Right lobe of liver (tissue), 4 donors: ENCODE measurements at regions not wholly inside any gene's neighbourhood (a gene's known extent, or its start where the extent isn't known, plus 50 kb on each side); places are given as distances from the start of the nearest gene placed in this dataset.

Source experiments
- POLR2A ChIP-seq: fragments of 450-650 bp; IDR thresholded peaks from one replicate; pipeline ENCODE4 v1.6.1; 2017; ENCODE audit warnings: antibody characterized with exemption, mild to moderate bottlenecking
- TF ChIP-seq, protein P1 (sequence below), 4 donors: fragments of 200-600 bp in 3 of 4; fragments of 450-650 bp in 1 of 4; IDR thresholded peaks; one replicate each; pipeline versions ENCODE4 v1.5.1 to v1.8.0; 2016 to 2022; ENCODE audit warnings: antibody characterized with exemption in 4 of 4, mild to moderate bottlenecking in 2 of 4
- donor health status: DM: no; HTN: no; CAD: no.
- donor health status: DM: no; HTN: no; CAD: no.
- donor health status: DM: no; HTN: yes; CAD: no.

DNA sequence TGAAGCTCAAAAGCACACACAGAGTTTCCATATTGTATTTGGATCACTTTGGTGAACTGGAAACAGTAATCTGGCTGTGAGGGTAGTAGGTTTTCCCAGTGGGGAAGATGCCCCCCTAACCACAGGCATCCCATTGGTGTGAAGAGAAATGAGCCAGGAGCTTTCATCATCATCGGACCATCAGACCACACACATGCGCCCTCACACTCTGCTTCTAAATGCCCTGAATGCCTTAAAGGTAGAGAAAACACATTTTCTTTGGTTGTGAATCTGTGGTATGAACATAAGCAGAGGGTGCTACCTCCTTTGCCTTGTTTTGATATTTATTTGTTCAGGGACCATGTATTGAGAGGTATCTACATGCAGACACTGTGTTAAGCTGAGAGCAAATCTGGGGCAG lies 79.0 kb upstream of the DNAH14 start:
- TF ChIP-seq POLR2A, result no peak
- TF ChIP-seq, protein P1, sequence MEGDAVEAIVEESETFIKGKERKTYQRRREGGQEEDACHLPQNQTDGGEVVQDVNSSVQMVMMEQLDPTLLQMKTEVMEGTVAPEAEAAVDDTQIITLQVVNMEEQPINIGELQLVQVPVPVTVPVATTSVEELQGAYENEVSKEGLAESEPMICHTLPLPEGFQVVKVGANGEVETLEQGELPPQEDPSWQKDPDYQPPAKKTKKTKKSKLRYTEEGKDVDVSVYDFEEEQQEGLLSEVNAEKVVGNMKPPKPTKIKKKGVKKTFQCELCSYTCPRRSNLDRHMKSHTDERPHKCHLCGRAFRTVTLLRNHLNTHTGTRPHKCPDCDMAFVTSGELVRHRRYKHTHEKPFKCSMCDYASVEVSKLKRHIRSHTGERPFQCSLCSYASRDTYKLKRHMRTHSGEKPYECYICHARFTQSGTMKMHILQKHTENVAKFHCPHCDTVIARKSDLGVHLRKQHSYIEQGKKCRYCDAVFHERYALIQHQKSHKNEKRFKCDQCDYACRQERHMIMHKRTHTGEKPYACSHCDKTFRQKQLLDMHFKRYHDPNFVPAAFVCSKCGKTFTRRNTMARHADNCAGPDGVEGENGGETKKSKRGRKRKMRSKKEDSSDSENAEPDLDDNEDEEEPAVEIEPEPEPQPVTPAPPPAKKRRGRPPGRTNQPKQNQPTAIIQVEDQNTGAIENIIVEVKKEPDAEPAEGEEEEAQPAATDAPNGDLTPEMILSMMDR (IDR thresholded peaks at IDR 0.05), result no peak
